ENCODE measurements at regions not wholly inside any gene's neighbourhood (a gene's known extent, or its start where the extent isn't known, plus 50 kb on each side); places are given as distances from the start of the nearest gene placed in this dataset.
"Not testable (repeated sequence)": the region's sequence is repeated elsewhere in the genome, so short reads cannot be mapped to it uniquely, and the experiment has no call there.

GRCh38 chr10:117830205-117830604 lies 216.5 kb downstream of the RAB11FIP2 start:
- no peak overlapping the region for H3K4me3 ChIP-seq (ENCODE audit: low read depth, low read length)
- H3K27me3 ChIP-seq (ENCODE audit: control insufficient read depth, insufficient read depth, low read length) = no peaks in the 10 kb centered on the region
- DNase-seq (ENCODE audit: low read depth, low spot score) = no peak
- ChIA-PET CTCF (no interaction called here), POLR2A (no interaction called here)
- peaks cover 4% of the 10 kb centered on the region for H3K9me3 ChIP-seq (ENCODE audit: control insufficient read depth, insufficient read depth, low read length)
- no peak for TF ChIP-seq CTCF (IDR thresholded peaks at IDR 0.05; ENCODE audit: low read depth, low read length)
- H3K27ac ChIP-seq (ENCODE audit: low read depth, low read length) = no peak overlapping the region

- Histone ChIP-seq H3K27ac (ENCODE audit: low read depth, low read length) (no peak overlapping the region), H3K4me3 (ENCODE audit: low read depth, low read length) (no peak overlapping the region), H3K27me3 (ENCODE audit: control insufficient read depth, insufficient read depth, low read length) (no peaks in the 10 kb centered on the region), H3K9me3 (ENCODE audit: control insufficient read depth, insufficient read depth, low read length) (peaks cover 4% of the 10 kb centered on the region)
- ChIA-PET CTCF (no interaction called here), POLR2A (no interaction called here)
- no peak for TF ChIP-seq CTCF (IDR thresholded peaks at IDR 0.05; ENCODE audit: low read depth, low read length)
- DNase-seq (ENCODE audit: low read depth, low spot score) = no peak
These were observed 215.9 kb downstream of the RAB11FIP2 start for GRCh38 chr10:117830787-117831212.

- CTCF ChIA-PET; H3K9me3 ChIP-seq (ENCODE audit: control insufficient read depth, insufficient read depth, low read length); H3K27ac ChIP-seq (ENCODE audit: low read depth, low read length); DNase-seq (ENCODE audit: low read depth, low spot score); POLR2A ChIA-PET; H3K4me3 ChIP-seq (ENCODE audit: low read depth, low read length); H3K27me3 ChIP-seq (ENCODE audit: control insufficient read depth, insufficient read depth, low read length): not testable (repeated sequence)
These were observed 207.9 kb downstream of the RAB11FIP2 start for GRCh38 chr10:117838500-117839498.

GRCh38 chr10:117856426-117856825 lies 190.3 kb downstream of the RAB11FIP2 start:
- H3K27me3 ChIP-seq (ENCODE audit: control insufficient read depth, insufficient read depth, low read length); CTCF ChIA-PET; H3K4me3 ChIP-seq (ENCODE audit: low read depth, low read length); H3K9me3 ChIP-seq (ENCODE audit: control insufficient read depth, insufficient read depth, low read length); DNase-seq (ENCODE audit: low read depth, low spot score); H3K27ac ChIP-seq (ENCODE audit: low read depth, low read length); POLR2A ChIA-PET: not testable (repeated sequence)

GRCh38 chr10:117860135-117860534 lies 186.6 kb downstream of the RAB11FIP2 start:
- ChIA-PET CTCF (interaction anchor here (0.5 to 1.8 kb wide), 4 partner anchors 185 to 381 kb away, joined by 3 to 10 read pairs (median 5); no protein-coding TSS in a partner anchor), POLR2A (no interaction called here)
- Histone ChIP-seq H3K4me3 (ENCODE audit: low read depth, low read length) (no peak overlapping the region), H3K27ac (ENCODE audit: low read depth, low read length) (no peak overlapping the region), H3K9me3 (ENCODE audit: control insufficient read depth, insufficient read depth, low read length) (no peaks in the 10 kb centered on the region; the same call in 1 of the 2 replicates), H3K27me3 (ENCODE audit: control insufficient read depth, insufficient read depth, low read length) (no peaks in the 10 kb centered on the region)
- TF ChIP-seq CTCF (IDR thresholded peaks at IDR 0.05; ENCODE audit: low read depth, low read length) = no peak
- no peak for DNase-seq (ENCODE audit: low read depth, low spot score)

GRCh38 chr10:117860823-117861222 lies 185.9 kb downstream of the RAB11FIP2 start:
- DNase-seq (ENCODE audit: low read depth, low spot score) = no peak
- ChIA-PET CTCF (interaction anchor here (0.5 to 1.8 kb wide), 4 partner anchors 184 to 380 kb away, joined by 3 to 10 read pairs (median 5); no protein-coding TSS in a partner anchor), POLR2A (no interaction called here)

More at GRCh38 chr10:117860823-117861222, 185.9 kb downstream of the RAB11FIP2 start:
- Histone ChIP-seq H3K4me3 (ENCODE audit: low read depth, low read length) (no peak overlapping the region), H3K27ac (ENCODE audit: low read depth, low read length) (no peak overlapping the region), H3K27me3 (ENCODE audit: control insufficient read depth, insufficient read depth, low read length) (no peaks in the 10 kb centered on the region), H3K9me3 (ENCODE audit: control insufficient read depth, insufficient read depth, low read length) (no peaks in the 10 kb centered on the region; the same call in none of the 2 replicates)
- peak; percentile 41 for TF ChIP-seq CTCF (IDR thresholded peaks at IDR 0.05; ENCODE audit: low read depth, low read length)

Measured in AG04450 (cell line).